SK-N-DZ (cell line): ENCODE measurements at regions not wholly inside any gene's neighbourhood (a gene's known extent, or its start where the extent isn't known, plus 50 kb on each side); places are given as distances from the start of the nearest gene placed in this dataset.
"Not testable (repeated sequence)": the region's sequence is repeated elsewhere in the genome, so short reads cannot be mapped to it uniquely, and the experiment has no call there.

ENCODE experiments used
- DNase-seq: peaks from one replicate; pipeline ENCODE4 v3.0.0-alpha.2; 2015; ENCODE audit warnings: low spot score

DNA sequence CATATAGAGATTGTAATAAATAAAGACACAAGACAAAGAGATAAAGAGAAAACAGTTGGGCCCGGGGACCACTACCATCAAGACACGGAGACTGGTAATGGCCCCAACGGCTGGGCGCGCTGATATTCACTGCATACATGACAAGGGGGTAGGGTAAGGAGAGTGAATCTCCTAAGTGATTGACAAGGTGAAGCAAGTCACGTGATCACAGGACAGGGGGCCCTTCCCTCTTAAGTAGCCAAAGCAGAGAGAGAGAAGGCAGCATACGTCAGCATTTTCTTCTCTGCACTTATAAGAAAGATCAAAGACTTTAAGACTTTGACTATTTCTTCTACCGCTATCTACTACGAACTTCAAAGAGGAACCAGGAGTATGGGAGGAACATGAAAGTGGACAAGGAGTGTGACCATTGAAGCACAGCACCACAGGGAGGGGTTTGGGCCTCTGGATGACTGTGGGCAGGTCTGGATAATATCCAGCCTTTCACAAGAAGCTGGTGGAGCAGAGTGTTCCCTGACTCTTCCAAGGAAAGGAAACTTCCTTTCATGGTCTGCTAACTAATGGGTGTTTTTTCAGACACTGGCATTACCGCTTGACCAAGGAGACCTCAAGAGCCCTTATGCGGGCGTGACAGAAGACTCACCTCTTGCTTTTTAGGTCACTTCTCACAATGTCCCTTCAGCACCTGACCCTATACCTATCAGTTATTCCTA lies 75.6 kb downstream of the MRPL39 start:
- not testable (repeated sequence) for DNase-seq

DNA sequence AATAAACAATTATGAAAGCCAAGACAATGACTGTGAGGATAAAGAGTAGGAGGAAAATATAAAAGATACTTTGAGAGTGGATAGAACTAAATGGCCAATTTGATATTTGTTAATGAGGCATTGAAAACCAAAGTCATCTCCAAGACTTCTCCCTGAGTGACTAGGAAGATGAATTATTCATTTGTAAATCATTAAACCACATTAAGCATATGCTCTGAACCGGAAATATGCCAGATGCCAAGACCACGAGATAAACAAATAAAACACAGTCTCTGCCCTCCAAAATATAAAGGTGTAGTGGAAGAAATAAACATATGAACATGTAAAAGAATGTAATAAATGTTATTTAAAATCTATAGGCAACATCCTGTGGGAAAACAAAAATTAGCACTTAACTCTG lies 78.8 kb downstream of the MRPL39 start:
- DNase-seq = no peak

DNA sequence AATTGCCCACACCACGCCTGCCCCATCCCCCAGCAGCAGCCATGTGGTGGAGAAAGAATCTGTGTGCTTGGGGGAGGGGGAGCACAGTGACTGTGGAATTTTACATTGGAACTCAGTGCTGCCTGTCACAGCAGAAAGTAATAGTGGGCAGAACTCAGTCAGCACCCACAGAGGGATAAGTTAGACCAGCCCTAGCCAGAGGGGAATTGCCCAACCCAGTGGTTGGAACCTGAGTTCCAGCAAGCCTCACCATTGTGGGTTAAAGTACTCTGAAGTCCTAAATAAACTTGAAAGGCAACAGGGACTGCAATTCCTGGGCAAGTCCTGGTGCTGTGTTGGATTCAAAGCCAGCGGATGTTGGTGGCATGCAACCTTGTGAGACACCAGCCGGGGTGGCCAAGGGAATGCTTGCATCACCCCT lies 88.8 kb downstream of the MRPL39 start:
- peak; percentile 12 for DNase-seq

DNA sequence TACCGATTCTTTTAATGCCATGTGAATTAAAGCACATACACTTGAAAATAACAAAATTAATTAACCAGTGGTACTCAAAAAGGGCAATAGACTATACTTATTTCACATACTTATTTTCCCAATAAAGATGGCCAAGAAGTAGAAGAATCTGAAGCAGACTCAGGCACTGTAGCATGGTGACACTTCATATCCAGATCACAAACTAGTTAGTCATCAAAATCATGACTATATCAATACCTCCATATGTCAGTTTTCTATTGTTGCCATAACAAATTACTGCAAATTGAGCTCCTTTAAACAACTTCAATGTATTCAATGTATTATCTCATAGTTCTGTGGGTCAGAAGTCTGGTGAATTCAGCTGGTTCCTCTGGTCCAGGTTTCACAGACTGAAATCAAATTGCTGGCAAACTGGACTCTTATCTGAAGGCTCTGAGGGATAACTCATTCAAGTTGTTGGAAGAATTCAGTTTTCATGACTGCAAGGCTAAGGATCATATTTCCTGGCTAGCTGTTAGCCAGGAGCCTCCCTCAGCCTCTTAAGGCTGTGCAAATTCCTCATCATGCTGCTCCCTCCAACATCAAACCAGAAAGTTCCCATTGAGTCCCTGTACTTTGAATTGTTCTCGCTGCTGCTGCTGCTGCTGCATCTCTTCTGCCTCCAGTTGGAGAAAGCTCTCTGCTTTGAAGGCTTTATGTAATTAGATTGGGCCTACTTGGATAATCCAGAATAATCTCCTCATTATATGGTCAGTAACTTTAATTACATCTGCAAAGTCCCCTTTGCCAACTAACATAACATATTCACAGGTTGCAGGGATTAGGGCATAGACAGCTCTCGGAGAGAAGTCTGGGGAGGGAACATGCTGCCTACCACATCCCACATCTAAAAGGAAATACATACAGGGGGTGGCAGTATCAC lies 91.5 kb downstream of the MRPL39 start:
- DNase-seq = peak; percentile 4

DNA sequence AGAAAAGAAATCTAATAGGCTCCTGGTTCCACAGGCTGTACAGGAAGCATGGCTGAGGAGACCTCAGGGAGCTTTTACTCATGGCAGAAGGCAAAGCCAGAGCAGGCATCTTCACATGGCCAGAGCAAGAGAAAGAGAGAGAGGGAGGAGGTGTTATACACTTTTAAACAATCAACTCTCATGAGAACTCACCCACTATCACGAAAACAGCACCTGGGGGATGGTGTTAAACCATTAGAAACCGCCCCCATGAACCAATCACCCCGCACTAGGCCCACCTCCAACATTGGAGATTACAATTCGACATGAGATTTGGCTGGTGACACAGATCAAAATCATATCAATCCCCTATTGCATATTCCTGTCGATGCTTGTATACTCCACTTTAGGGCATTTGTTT lies 93.5 kb downstream of the MRPL39 start:
- DNase-seq = no peak

DNA sequence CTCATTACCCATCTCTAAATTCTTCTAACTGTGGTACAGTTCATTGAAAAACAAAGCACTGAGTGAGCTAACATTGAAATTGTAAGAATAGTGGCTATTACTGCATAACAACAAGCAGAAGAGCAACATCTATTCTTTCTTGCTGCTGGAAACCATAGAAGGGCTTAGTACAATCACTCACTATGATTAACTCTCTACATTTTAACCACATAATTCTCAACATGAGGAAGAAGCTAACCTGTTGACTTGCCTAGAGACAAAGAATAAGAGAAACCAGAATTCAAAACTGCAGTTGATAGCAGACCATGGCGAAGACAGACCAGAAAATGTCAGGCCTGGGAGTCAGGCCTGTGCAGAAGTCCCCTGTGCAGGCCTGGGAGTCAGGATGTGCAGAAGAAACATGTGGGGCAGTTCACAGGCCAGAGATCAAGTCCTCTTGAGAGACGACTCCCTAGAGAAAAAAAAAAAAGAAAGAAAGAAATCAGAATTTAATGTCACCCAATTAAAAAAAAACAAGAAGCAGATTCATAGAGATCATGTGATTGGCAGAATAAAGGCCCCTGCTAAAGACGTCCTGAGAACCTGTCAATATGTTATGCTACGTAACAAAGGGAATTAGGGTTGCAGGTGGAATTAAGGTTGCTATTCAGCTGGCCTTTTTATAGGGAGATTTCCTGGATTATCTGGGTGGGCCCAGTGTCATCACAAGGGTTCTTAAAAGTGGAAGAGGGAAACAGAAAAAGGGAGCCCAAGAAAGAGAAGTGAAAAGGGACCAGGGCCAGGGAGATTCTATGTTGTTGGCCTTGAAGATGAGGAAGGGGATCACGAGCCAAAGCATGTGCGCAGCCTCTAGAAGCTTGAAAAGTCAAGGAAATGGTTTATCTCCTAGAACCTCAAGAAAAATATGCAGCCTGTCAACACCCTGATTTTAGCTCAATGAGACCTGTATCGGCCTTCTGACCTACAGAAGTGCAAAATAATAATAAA lies 94.9 kb downstream of the MRPL39 start:
- no peak for DNase-seq

DNA sequence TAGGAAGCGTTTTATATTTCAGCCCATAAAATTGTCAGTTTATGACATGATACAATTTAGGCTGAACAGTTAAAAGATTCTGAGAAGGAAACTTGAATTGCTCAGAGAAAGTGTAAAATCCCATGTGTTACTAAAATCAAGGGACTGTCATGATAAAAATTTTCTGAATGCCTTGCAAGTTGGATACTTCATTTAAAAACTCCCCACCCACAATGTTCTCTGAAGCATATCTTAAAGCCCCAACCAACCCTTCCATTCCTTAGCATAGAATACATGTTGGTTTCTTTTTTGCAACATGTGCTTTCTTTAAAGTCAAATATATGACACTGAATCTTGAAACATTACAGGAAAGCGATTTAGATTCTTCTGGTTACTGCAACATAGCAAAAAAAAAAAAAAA lies 97.4 kb downstream of the MRPL39 start:
- DNase-seq = no peak

DNA sequence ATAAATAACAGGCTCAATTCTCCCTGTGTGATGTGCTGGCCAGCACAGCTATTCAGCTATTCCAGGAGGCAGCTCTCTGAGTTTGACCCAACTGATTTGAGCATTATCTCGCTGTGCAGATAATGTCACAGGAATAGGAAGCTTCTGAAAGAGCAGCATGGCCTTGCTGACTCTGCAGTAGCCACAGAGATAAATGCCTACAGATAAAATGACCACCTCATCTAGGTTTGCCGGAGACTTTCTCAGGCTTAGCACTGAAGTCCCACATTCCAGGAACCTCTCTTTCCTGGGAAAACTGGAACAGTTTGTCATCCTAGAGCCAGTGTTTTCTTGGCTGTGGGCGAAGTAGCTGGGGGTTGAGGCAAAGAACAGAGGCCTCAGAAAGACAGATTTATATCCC lies 98.9 kb downstream of the MRPL39 start:
- DNase-seq = no peak

DNA sequence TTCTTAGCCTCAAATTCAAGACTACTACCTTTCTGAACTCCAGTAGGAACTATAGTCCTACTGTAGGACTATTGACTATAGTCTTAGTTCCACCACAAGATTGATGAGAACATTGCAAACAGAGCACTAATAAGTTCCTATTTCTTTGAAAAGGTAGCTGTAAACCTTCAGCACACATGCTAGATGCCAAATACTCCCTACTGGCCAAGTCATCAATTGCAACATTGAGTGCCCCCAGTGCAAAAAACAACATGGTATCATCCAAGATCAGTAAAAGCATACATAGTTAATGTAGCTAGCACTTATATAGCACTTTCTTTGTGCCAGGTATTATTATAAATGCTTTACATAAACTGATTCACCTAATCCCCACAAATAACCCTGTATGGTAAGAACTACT lies 99.8 kb downstream of the MRPL39 start:
- DNase-seq = no peak

DNA sequence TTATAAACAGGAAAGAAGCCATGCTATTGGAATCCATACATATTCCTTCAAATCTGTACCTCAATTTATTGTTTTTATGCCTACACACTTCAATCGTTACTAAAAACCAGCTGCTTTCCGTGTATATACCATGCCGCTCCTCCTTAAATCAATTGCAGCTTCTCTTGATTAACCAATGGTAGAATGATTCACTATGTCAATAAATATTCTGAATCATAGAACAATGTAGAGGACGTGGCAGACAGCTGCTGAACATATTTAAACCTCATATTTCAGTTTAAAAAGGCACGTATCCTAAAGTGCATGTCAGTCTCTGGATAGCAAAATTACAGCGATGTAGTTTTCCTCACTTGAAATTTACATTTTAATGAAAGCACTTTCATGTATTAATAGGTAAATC lies 100.4 kb downstream of the MRPL39 start:
- no peak for DNase-seq

DNA sequence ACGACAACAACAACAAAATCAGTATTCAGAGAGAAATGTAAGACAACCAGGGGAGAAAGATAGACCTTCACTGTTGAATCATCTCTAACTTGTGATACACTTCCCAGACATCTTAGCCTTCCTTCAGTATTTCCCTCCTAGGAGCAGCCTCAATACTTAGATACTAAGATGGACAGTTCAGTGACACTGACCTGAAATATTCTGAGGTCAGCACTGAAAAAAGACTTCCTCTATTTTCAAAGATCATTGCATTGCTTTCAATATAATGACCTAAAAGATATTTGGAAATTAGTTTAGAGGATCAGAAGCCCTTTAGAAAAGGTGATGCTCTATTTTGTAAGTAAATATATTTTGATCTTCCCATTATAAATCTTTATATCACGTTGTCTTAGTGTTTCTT lies 101.0 kb downstream of the MRPL39 start:
- DNase-seq = no peak

DNA sequence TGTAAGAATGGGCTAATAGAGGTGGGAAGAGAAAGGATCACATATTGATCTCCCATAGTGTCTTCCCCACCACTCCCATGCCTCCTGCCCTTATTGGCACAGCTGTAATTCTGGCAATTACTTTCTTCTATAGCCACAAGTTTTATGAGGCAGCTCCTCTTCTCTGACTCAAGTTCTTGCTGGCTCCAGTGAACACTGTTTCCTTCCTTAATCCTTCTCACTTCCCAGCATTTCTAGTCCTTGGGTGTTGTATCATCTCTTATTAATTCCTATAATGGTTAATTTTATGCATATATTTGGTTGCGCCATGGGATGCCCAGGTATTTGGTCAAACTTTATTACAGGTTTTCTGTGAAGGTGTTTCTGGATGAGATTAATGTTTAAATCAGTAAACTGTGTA lies 103.3 kb downstream of the MRPL39 start:
- DNase-seq = no peak

DNA sequence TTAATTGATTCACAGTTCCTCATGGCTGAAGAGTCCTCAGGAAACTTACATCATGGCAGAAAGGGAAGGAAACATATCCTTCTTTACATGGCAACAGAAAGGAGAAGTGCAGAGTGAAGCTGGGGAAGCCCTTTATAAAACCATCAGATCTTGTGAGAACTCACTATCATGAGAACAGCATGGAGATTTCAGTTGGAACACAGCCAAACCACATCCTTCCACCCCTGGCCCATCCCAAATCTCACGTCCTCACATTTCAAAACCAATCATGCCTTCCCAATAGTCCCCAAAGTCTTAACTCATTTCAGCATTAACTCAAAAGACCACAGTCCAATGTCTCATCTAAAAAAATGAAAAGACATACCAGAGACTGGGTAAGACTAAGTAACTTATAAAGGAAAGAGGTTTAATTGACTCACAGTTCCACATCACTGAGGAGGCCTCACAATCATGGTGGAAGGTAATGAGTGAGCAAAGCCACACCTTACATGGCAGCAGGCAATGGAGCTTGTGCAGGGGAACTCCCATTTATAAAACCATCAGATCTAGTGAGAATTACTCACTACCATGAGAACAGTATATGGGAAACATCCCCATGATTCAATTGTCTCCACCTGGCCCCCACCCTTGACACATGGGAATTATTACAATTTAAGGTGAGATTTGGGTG lies 105.2 kb downstream of the MRPL39 start:
- no peak for DNase-seq

DNA sequence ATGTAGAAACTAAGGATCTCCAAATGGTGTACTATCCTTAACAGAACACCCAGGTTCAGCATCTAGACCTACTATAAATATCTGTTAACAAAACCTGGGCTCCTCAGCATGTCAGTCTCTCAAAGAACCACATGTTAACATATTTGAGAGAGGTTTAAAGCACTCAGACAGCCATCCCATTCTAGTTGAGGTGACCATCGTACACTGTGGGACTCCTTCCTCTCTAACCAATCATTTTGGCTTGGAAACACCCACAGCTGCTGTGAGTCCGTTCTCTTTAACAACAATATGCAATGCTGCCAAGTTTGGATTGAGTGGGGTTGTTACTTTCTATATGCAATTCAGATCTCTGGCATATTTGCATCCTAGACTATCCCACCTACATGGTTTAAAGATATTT lies 105.8 kb downstream of the MRPL39 start:
- DNase-seq = no peak

DNA sequence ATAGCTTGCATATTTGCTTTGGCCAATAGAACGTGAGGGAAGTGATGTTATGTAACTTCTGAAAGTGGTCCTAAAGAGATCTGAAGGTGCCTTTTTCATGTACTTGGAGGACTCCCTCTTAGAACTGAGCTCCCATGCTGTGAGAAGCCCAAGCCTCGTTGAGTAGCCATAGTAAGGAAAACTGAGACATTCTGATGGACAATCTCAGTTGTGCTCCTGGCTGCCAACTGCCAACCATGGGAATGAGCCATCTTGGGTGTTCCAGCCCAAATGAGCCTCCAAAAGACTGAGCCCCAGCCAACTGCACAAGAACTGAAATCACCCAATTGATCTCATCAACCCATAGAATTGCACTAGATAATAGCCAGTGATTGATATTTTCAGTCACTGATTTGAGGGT lies 106.7 kb downstream of the MRPL39 start:
- no peak for DNase-seq

DNA sequence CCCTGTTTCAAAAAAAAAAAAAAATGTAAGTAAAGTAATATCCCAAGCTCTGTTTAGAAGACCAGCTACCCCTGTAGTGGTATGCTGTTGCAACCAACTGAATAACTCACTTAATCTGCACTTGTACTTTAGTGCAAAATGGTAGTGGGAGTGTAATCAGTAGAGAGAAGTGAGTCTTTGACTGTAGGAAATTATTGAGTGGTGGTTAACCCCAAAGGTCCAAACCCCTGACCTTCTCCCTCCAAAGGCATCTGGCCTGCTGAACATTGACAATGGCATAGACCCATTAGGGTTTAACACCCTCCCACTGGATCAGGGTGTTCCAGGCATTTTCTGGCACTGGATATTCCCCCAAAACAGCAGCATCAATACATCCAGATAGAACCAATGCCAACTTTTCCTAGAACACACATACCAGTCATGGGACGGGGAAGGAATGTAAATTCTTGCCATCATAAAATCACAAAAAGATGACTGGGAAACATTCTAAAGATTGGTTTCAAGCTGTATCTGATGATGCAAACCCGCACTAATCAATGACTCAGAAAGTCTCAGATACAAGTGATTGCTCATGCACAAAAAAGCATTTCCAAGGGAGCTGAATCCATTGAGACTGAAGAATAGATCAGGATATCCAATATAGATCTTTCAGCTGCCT lies 110.3 kb downstream of the MRPL39 start:
- no peak for DNase-seq

DNA sequence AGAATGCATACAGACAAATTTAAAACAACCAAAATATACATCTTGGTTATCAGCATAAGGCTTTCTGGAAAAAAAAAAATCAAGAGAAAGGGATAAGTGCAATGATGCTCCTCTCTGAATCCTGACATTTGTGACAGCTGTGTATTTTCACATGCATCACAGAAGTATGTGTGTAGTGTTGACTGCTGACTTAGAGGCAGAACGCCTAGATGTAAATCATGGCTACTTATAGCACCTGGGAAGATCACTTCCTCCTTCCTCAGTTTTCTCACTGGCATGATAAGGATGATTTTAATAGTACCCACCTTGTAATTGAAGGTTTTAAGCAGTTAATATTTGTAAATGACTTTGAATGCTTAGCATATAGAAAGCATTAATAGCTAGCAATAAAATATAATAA lies 112.5 kb downstream of the MRPL39 start:
- no peak for DNase-seq

DNA sequence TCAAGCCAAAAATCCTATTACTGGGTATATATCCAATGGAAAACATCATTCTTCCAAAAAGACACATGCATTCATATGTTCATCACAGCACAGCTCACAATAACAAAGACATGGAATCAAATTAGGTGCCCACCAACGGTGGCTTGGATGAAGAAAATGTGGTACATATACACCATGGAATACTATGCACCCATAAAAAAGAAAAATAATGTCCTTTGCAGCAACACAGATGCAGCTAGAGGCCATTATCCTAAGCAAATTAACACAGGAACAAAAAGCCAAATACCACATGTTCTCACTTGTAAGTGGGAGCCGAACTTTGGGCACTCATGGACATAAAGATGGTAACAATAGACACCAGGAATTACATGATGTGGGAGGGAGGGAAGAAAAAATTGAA lies 113.6 kb downstream of the MRPL39 start:
- DNase-seq = no peak

DNA sequence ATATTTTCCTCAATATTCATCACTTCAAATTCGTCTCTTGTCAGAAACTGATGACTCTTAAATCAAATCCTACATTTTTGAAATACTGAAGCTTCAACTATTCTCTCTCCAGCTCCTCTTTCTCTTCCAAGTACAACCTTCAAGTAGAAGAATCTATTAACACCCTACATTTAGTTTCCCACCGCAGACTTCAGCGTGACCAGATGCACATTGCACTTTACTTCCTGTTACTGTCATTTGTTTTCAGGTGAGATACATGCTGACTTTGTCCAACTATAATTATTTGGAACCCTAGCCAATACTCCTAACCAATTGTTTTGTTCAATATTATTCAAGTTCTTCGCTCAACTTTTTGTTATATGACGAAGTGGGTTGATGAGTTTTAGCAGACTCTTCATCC lies 116.0 kb downstream of the MRPL39 start:
- DNase-seq = no peak

DNA sequence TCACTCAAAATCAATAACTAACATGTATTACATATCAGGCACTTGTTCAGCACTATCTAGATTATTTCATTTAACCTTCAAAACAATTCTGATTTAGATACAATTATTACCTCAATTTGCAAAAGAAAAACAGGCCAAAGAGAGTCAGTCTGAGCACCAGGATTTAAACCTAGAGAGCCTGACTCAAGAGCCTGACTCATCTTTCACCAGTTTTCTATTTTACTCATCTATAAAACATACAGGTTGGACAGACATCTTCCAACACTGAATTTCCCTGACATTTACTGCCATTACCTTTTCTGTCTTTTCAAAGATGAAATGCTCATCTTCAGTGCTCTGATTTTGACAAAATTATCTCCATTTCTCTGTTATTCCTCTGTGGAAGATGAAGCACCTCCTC lies 116.5 kb downstream of the MRPL39 start:
- no peak for DNase-seq

DNA sequence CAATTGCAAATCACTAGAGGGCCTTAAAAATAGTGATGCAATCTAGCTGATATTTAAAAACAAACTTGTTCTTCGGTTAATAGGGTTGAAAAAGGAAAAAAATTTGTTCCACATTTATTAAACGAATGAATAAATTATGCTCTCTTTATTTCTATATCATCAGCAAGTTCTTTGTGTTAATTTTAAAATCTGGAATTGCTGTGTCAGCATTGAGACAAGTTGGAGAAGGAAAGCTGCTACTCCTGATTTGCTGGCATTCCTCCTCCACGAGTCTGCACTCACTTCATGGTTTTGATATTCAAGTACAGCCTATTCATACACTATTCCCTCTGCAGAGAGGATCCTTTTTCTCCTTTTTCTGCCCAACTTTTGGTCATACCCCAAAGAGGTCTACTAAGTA lies 117.6 kb downstream of the MRPL39 start:
- DNase-seq = no peak
